Lung (tissue), 11 donors: ENCODE measurements at regions not wholly inside any gene's neighbourhood (a gene's known extent, or its start where the extent isn't known, plus 50 kb on each side); places are given as distances from the start of the nearest gene placed in this dataset.
A peak's percentile ranks its signal among the peaks of the same experiment; 100 is the strongest.

Source experiments
- ATAC-seq: fragments of 200-7000 bp; cut with Tn5 transposase; one replicate; pipeline ENCODE4 v1.9.1; 2020; ENCODE audit warnings: moderate number of reproducible peaks; ENCODE audit not compliant: insufficient read depth, low FRiP score
- DNase-seq, 3 donors: peaks; one replicate each; pipeline ENCODE4 v3.0.0-alpha.2; 2013 to 2017
- H3K27ac ChIP-seq, 2 donors: one replicate each; pipeline ENCODE4 v1.5.1; 2013; ENCODE audit warnings: mild to moderate bottlenecking in 2 of 2, moderate library complexity in 2 of 2, control low read depth in 1 of 2, inconsistent platforms in 1 of 2, low read depth in 1 of 2, low read length in 1 of 2
- H3K27me3 ChIP-seq, 3 donors: one replicate each; pipeline ENCODE4 v1.5.1; 2013; ENCODE audit warnings: low read length in 2 of 3; ENCODE audit not compliant: control insufficient read depth in 3 of 3, insufficient read depth in 3 of 3
- H3K36me3 ChIP-seq, 4 donors: one replicate each; pipeline ENCODE4 v1.5.1; 2013; ENCODE audit warnings: low read length in 4 of 4, mild to moderate bottlenecking in 1 of 4, moderate library complexity in 1 of 4; ENCODE audit not compliant: control insufficient read depth in 4 of 4, insufficient read depth in 4 of 4
- H3K4me1 ChIP-seq, 5 donors: one replicate each; pipeline ENCODE4 v1.5.1; 2013; ENCODE audit warnings: low read length in 5 of 5, mild to moderate bottlenecking in 2 of 5, moderate library complexity in 1 of 5; ENCODE audit not compliant: control insufficient read depth in 5 of 5, insufficient read depth in 5 of 5
- H3K4me3 ChIP-seq: one replicate; pipeline ENCODE4 v1.5.1; 2013; ENCODE audit warnings: mild to moderate bottlenecking, control low read depth, moderate library complexity
- H3K9ac ChIP-seq, 2 donors: one replicate each; pipeline ENCODE4 v1.5.1; 2013; ENCODE audit warnings: low read length in 2 of 2, control low read depth in 1 of 2; ENCODE audit not compliant: insufficient read depth in 1 of 2
- H3K9me3 ChIP-seq, 4 donors: one replicate each; pipeline ENCODE4 v1.5.1; 2013; ENCODE audit warnings: low read length in 3 of 4, mild to moderate bottlenecking in 1 of 4, moderate library complexity in 1 of 4; ENCODE audit not compliant: control insufficient read depth in 4 of 4, insufficient read depth in 3 of 4
- WGBS, 2 donors: extraction: QIAGEN DNeasy Blood & Tissue Kit; methylation state at CpG; one replicate each; pipeline ENCODE4 v1.1.7; 2013; 5-methylcytosine and 5-hydroxymethylcytosine counted together
- TF ChIP-seq, protein P1 (sequence below): IDR thresholded peaks from 2 replicates; pipeline ENCODE4 v1.5.1; 2012; ENCODE audit warnings: mild to moderate bottlenecking; ENCODE audit errors: control extremely low read depth, extremely low read depth
- donor health status: control.
- donor health status: control.
- donor health status: Bipolar disorder and iron deficiency.
- donor health status: healthy.
- donor health status: DM: yes; HTN: yes; CAD: no.

- DNase-seq: peak; percentile 20 to 76 (median 66)
- ATAC-seq: no peak
- whole genome bisulfite sequencing, 2 donors: 76% methylated on average over 8 of the region's 8 CpGs
- Histone ChIP-seq H3K4me3 (no peak overlapping the region), H3K9ac (no peak overlapping the region), H3K27me3 (no peaks in the 10 kb centered on the region), H3K36me3 (peaks cover 0 to 2% (median 0%) of the 10 kb centered on the region in 4 donors), H3K27ac (no peak overlapping the region), H3K9me3 (peaks cover 0 to 5% (median 0%) of the 10 kb centered on the region in 4 donors), H3K4me1 (peaks cover 0 to 3% (median 0%) of the 10 kb centered on the region in 5 donors)
- TF ChIP-seq, protein P1, sequence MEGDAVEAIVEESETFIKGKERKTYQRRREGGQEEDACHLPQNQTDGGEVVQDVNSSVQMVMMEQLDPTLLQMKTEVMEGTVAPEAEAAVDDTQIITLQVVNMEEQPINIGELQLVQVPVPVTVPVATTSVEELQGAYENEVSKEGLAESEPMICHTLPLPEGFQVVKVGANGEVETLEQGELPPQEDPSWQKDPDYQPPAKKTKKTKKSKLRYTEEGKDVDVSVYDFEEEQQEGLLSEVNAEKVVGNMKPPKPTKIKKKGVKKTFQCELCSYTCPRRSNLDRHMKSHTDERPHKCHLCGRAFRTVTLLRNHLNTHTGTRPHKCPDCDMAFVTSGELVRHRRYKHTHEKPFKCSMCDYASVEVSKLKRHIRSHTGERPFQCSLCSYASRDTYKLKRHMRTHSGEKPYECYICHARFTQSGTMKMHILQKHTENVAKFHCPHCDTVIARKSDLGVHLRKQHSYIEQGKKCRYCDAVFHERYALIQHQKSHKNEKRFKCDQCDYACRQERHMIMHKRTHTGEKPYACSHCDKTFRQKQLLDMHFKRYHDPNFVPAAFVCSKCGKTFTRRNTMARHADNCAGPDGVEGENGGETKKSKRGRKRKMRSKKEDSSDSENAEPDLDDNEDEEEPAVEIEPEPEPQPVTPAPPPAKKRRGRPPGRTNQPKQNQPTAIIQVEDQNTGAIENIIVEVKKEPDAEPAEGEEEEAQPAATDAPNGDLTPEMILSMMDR: no peak
Observed at GRCh38 chr10:4234661-4235060, 449.7 kb upstream of the KLF6 start.

- no peak overlapping the region for H3K9ac ChIP-seq
- no peak overlapping the region for H3K4me3 ChIP-seq
- H3K4me1 ChIP-seq: peaks cover 0 to 3% (median 0%) of the 10 kb centered on the region in 5 donors
- TF ChIP-seq, protein P1: no peak
- ATAC-seq (no peak), DNase-seq (no peak)
- no peak overlapping the region for H3K27ac ChIP-seq
- H3K36me3 ChIP-seq: peaks cover 0 to 2% (median 0%) of the 10 kb centered on the region in 4 donors
- WGBS, 2 donors: 90 to 92% methylated on average over 7 of the region's 7 CpGs
- peaks cover 0 to 5% (median 0%) of the 10 kb centered on the region in 4 donors for H3K9me3 ChIP-seq
- no peaks in the 10 kb centered on the region for H3K27me3 ChIP-seq
Observed at GRCh38 chr10:4231439-4231838, 446.4 kb upstream of the KLF6 start.

- no peak overlapping the region for H3K4me3 ChIP-seq
- H3K27ac ChIP-seq: no peak overlapping the region
- H3K4me1 ChIP-seq: peaks cover 0 to 3% (median 0%) of the 10 kb centered on the region in 5 donors
- H3K27me3 ChIP-seq: no peaks in the 10 kb centered on the region
- ATAC-seq: no peak
- H3K9ac ChIP-seq: no peak overlapping the region
- WGBS, 2 donors: 89 to 90% methylated on average over 1 of the region's 1 CpG
- H3K36me3 ChIP-seq: peaks cover 0 to 2% (median 0%) of the 10 kb centered on the region in 4 donors
- TF ChIP-seq, protein P1: no peak
- DNase-seq: no peak
- H3K9me3 ChIP-seq: peaks cover 0 to 5% (median 0%) of the 10 kb centered on the region in 4 donors
Observed at GRCh38 chr10:4230036-4230435, 445.0 kb upstream of the KLF6 start.

GRCh38 chr10:4229106-4229505, 444.1 kb upstream of the KLF6 start:
- TF ChIP-seq, protein P1: no peak
- Histone ChIP-seq H3K4me1 (no peaks in the 10 kb centered on the region), H3K9me3 (peaks cover 0 to 5% (median 0%) of the 10 kb centered on the region in 4 donors), H3K27me3 (no peaks in the 10 kb centered on the region), H3K4me3 (no peak overlapping the region), H3K27ac (no peak overlapping the region), H3K9ac (no peak overlapping the region), H3K36me3 (peaks cover 0 to 2% (median 0%) of the 10 kb centered on the region in 4 donors)
- ATAC-seq (no peak), DNase-seq (no peak)
- WGBS, 2 donors: 77 to 95% methylated on average over 5 of the region's 5 CpGs
